KMS-11 (cell line): ENCODE measurements at regions not wholly inside any gene's neighbourhood (a gene's known extent, or its start where the extent isn't known, plus 50 kb on each side); places are given as distances from the start of the nearest gene placed in this dataset.

Experiments
- H2AFZ ChIP-seq: fragments of 200-600 bp; sonication (generic); 2 replicates; pipeline ENCODE4 v1.6.1; 2016; ENCODE audit warnings: antibody characterized with exemption, mixed run types, low read depth
- H3K27ac ChIP-seq: fragments of 200-600 bp; sonication (generic); 2 replicates; pipeline ENCODE4 v1.6.1; 2016; ENCODE audit warnings: mild to moderate bottlenecking, mixed run types
- H3K27me3 ChIP-seq: fragments of 200-600 bp; sonication (generic); 2 replicates; pipeline ENCODE4 v1.6.1; 2017; ENCODE audit warnings: mild to moderate bottlenecking, low read depth, mixed run types, moderate library complexity; ENCODE audit not compliant: insufficient read depth
- H3K36me3 ChIP-seq: fragments of 200-600 bp; sonication (generic); 2 replicates; pipeline ENCODE4 v1.6.1; 2017; ENCODE audit warnings: mild to moderate bottlenecking, mixed run types; ENCODE audit not compliant: insufficient read depth
- H3K4me1 ChIP-seq: fragments of 200-600 bp; sonication (generic); 2 replicates; pipeline ENCODE4 v1.6.1; 2016; ENCODE audit warnings: mild to moderate bottlenecking, low read depth, mixed run types; ENCODE audit not compliant: poor library complexity, severe bottlenecking
- H3K4me2 ChIP-seq: fragments of 200-600 bp; sonication (generic); 2 replicates; pipeline ENCODE4 v1.7.0; 2016; ENCODE audit warnings: mild to moderate bottlenecking, mixed run types
- H3K4me3 ChIP-seq: fragments of 200-600 bp; sonication (generic); IDR thresholded peaks from 2 replicates; pipeline ENCODE4 v1.6.1; 2017; ENCODE audit warnings: low read depth, low read length, mixed read lengths; ENCODE audit not compliant: insufficient read depth
- H3K79me2 ChIP-seq: fragments of 200-600 bp; sonication (generic); 2 replicates; pipeline ENCODE4 v1.6.1; 2016; ENCODE audit warnings: low read depth, mixed run types; ENCODE audit not compliant: insufficient read depth
- H3K9ac ChIP-seq: fragments of 200-600 bp; sonication (generic); 2 replicates; pipeline ENCODE4 v1.6.1; 2016; ENCODE audit warnings: mild to moderate bottlenecking, mixed run types
- H4K20me1 ChIP-seq: fragments of 200-600 bp; sonication (generic); 2 replicates; pipeline ENCODE4 v1.6.1; 2016; ENCODE audit warnings: mild to moderate bottlenecking, mixed run types; ENCODE audit not compliant: insufficient read depth
- TF ChIP-seq, protein P1 (sequence below): fragments of 200-600 bp; sonication (generic); conservative IDR thresholded peaks from 2 replicates; pipeline ENCODE4 v1.6.1; 2017; ENCODE audit warnings: low read depth, mild to moderate bottlenecking, antibody characterized with exemption, low read length, moderate library complexity, mixed read lengths

DNA sequence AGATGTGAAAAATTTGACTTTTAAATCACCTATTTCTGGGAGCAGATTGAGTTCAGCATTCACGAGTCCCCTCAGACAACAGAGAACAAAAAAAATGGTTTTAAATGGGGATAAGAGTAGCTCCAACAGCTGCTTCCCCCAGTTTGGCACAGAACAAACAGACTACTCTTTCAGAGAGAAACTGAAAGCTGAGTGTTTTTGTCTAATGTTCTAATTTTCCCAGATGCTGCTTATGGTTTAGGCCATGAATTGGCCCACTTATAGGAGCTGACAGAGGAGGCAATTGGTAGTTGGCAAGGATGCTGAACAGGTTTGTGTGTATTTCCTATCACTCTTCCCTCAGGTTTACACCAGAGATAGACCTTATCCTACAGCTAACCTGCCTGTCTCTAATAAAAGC lies 1637.4 kb upstream of the PRMT6 start:
- no peaks in the 10 kb centered on the region for H3K36me3 ChIP-seq
- H3K4me2 ChIP-seq = peak overlapping the region; percentile 26; the same call in 1 of the 2 replicates
- H2AFZ ChIP-seq = peak overlapping the region; percentile 14; the same call in 1 of the 2 replicates
- no peak overlapping the region for H3K4me3 ChIP-seq
- H3K27me3 ChIP-seq = no peaks in the 10 kb centered on the region
- H3K4me1 ChIP-seq = peaks cover 22% of the 10 kb centered on the region
- no peak overlapping the region for H3K9ac ChIP-seq
- peak overlapping the region; percentile 8; the same call in 1 of the 2 replicates for H3K27ac ChIP-seq
- no peaks in the 10 kb centered on the region for H4K20me1 ChIP-seq
- H3K79me2 ChIP-seq = no peaks in the 10 kb centered on the region
- TF ChIP-seq, protein P1, sequence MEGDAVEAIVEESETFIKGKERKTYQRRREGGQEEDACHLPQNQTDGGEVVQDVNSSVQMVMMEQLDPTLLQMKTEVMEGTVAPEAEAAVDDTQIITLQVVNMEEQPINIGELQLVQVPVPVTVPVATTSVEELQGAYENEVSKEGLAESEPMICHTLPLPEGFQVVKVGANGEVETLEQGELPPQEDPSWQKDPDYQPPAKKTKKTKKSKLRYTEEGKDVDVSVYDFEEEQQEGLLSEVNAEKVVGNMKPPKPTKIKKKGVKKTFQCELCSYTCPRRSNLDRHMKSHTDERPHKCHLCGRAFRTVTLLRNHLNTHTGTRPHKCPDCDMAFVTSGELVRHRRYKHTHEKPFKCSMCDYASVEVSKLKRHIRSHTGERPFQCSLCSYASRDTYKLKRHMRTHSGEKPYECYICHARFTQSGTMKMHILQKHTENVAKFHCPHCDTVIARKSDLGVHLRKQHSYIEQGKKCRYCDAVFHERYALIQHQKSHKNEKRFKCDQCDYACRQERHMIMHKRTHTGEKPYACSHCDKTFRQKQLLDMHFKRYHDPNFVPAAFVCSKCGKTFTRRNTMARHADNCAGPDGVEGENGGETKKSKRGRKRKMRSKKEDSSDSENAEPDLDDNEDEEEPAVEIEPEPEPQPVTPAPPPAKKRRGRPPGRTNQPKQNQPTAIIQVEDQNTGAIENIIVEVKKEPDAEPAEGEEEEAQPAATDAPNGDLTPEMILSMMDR = no peak

GRCh38 chr1:105427543-105427942 lies 1628.9 kb upstream of the PRMT6 start:
- Histone ChIP-seq H3K36me3 (no peaks in the 10 kb centered on the region), H3K27ac (no peak overlapping the region), H3K27me3 (no peaks in the 10 kb centered on the region), H2AFZ (no peak overlapping the region), H3K4me1 (no peaks in the 10 kb centered on the region), H3K4me2 (no peak overlapping the region), H4K20me1 (no peaks in the 10 kb centered on the region), H3K79me2 (no peaks in the 10 kb centered on the region), H3K9ac (no peak overlapping the region), H3K4me3 (no peak overlapping the region)
- TF ChIP-seq, protein P1 = no peak

GRCh38 chr1:105436589-105437259 lies 1619.8 kb upstream of the PRMT6 start:
- Histone ChIP-seq H3K36me3 (no peaks in the 10 kb centered on the region), H2AFZ (no peak overlapping the region), H3K9ac (no peak overlapping the region), H3K4me3 (no peak overlapping the region), H3K79me2 (no peaks in the 10 kb centered on the region), H3K27ac (no peak overlapping the region), H3K27me3 (no peaks in the 10 kb centered on the region), H4K20me1 (no peaks in the 10 kb centered on the region), H3K4me2 (no peak overlapping the region), H3K4me1 (no peaks in the 10 kb centered on the region)
- TF ChIP-seq, protein P1 = no peak

- Histone ChIP-seq H3K9ac (no peak overlapping the region), H3K27ac (no peak overlapping the region), H3K79me2 (no peaks in the 10 kb centered on the region), H2AFZ (no peak overlapping the region), H3K27me3 (no peaks in the 10 kb centered on the region), H3K4me2 (no peak overlapping the region), H3K36me3 (no peaks in the 10 kb centered on the region), H3K4me1 (no peaks in the 10 kb centered on the region), H3K4me3 (no peak overlapping the region), H4K20me1 (no peaks in the 10 kb centered on the region)
- TF ChIP-seq, protein P1 = no peak
These were observed 1618.6 kb upstream of the PRMT6 start for GRCh38 chr1:105437847-105438246.
